Spleen (tissue), 11 donors: ENCODE measurements at regions not wholly inside any gene's neighbourhood (a gene's known extent, or its start where the extent isn't known, plus 50 kb on each side); places are given as distances from the start of the nearest gene placed in this dataset.
"Not testable (repeated sequence)": the region's sequence is repeated elsewhere in the genome, so short reads cannot be mapped to it uniquely, and the experiment has no call there.

ENCODE experiments used
- DNase-seq: peaks from one replicate; pipeline ENCODE4 v3.0.0-alpha.2; 2020
- H3K27ac ChIP-seq, 8 donors: fragments of 200-600 bp; sonication (generic) in 7 of 8; 1 replicate in 4 of 8; 2 replicates in 4 of 8; pipeline versions ENCODE4 v1.5.0 to v1.8.0; 2016 to 2021; ENCODE audit warnings: inconsistent platforms in 4 of 8, mild to moderate bottlenecking in 4 of 8, moderate library complexity in 1 of 8
- H3K27me3 ChIP-seq, 7 donors: fragments of 200-600 bp; sonication (generic) in 6 of 7; replicated peaks in 1 of 7; 1 replicate in 4 of 7; 2 replicates in 3 of 7; pipeline versions ENCODE4 v1.5.0 to v1.8.0; 2016 to 2021; ENCODE audit warnings: inconsistent platforms in 3 of 7, mild to moderate bottlenecking in 1 of 7
- H3K36me3 ChIP-seq, 6 donors: fragments of 200-600 bp; sonication (generic) in 5 of 6; 1 replicate in 4 of 6; 2 replicates in 2 of 6; pipeline versions ENCODE4 v1.5.0 to v1.8.0; 2016 to 2021; ENCODE audit warnings: inconsistent platforms in 2 of 6
- H3K4me1 ChIP-seq, 6 donors: fragments of 200-600 bp; sonication (generic) in 5 of 6; 1 replicate in 3 of 6; 2 replicates in 3 of 6; pipeline versions ENCODE4 v1.5.0 to v1.8.0; 2016 to 2021; ENCODE audit warnings: inconsistent platforms in 3 of 6
- H3K4me3 ChIP-seq, 8 donors: fragments of 200-600 bp; sonication (generic) in 7 of 8; 1 replicate in 4 of 8; 2 replicates in 4 of 8; pipeline versions ENCODE4 v1.5.0 to v1.8.0; 2016 to 2021; ENCODE audit warnings: inconsistent platforms in 4 of 8, mild to moderate bottlenecking in 4 of 8, moderate library complexity in 2 of 8
- H3K9me3 ChIP-seq, 8 donors: fragments of 200-600 bp; sonication (generic) in 7 of 8; 1 replicate in 4 of 8; 2 replicates in 4 of 8; pipeline versions ENCODE4 v1.5.0 to v1.8.0; 2016 to 2021; ENCODE audit warnings: inconsistent platforms in 4 of 8
- CTCF ChIP-seq, 11 experiments: fragments of 200-600 bp in 7 of 11; fragments of 450-650 bp in 4 of 11; sonication (generic) in 4 of 11; IDR thresholded peaks in 8 of 11; conservative IDR thresholded peaks in 3 of 11; 1 replicate in 7 of 11; 2 replicates in 4 of 11; pipeline versions ENCODE4 v1.4.0 to v1.8.0; 2016 to 2021; ENCODE audit warnings: antibody characterized with exemption in 11 of 11, inconsistent platforms in 4 of 11, mild to moderate bottlenecking in 1 of 11
- POLR2A ChIP-seq, 3 donors: fragments of 450-650 bp; IDR thresholded peaks; one replicate each; pipeline ENCODE4 v1.5.1; 2017; ENCODE audit warnings: antibody characterized with exemption in 3 of 3, mild to moderate bottlenecking in 1 of 3
- POLR2AphosphoS5 ChIP-seq, 3 donors: sonication (generic); formaldehyde crosslinking; IDR thresholded peaks; one replicate each; pipeline ENCODE4 v1.5.1; 2017; ENCODE audit warnings: antibody characterized with exemption in 3 of 3
- WGBS, 5 donors: extraction: QIAGEN DNeasy Blood & Tissue Kit in 3 of 5; methylation state at CpG; one replicate each; pipeline versions ENCODE4 v1.1.5 to v1.1.7; 2013 to 2018; 5-methylcytosine and 5-hydroxymethylcytosine counted together
- intact Hi-C: fragments of 100-400 bp; cut with DNase I; formaldehyde crosslinking; loops from one replicate; pipeline ENCODE4 v1.15.0; 2023; ENCODE audit warnings: low total_unique reads
- donor health status: healthy with polysubstance abuse.
- donor health status: DM: no; HTN: no; CAD: no; lungs with moderate emphysema.
- donor health status: DM: no; HTN: no; CAD: no.
- donor health status: Bipolar disorder and iron deficiency.
- donor health status: healthy.
- donor health status: DM: no; HTN: no; CAD: no.
- donor health status: DM: yes; HTN: yes; CAD: no.

DNA sequence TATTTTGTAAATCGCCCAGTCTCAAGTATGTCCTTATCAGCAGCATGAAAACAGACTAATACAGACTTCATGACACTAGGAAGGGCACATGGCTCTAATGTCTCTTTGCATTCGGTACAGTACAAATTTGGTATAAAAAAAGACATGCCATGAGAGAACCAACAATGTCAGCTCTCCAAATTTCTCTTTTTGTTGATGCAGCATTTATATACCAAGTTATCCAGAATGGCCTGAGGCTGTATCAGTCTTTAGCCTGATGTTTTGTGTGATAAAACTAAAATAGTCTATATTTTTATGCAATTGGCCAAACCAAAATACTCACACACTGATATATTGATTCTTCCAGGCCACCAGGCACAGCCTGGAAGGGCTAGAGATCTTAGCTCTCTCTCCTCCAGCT is 124.3 kb upstream of the SAMSN1 start:
- H3K4me1 ChIP-seq, result peaks cover 0 to 11% (median 4%) of the 10 kb centered on the region in 6 donors
- no peak overlapping the region for H3K4me3 ChIP-seq
- intact Hi-C loops, result no loop called here
- H3K27me3 ChIP-seq, result no peaks in the 10 kb centered on the region
- 83 to 100% (median 94%) methylated on average over 2 of the region's 2 CpGs for WGBS, 5 donors
- H3K27ac ChIP-seq, result no peak overlapping the region
- H3K9me3 ChIP-seq, result peaks cover 0 to 3% (median 0%) of the 10 kb centered on the region in 8 donors
- DNase-seq, result no peak
- no peak for TF ChIP-seq POLR2A (IDR thresholded peaks at IDR 0.05)
- TF ChIP-seq CTCF (IDR thresholded peaks at IDR 0.05 in 8 of 11, conservative IDR thresholded peaks at IDR 0.05 in 3 of 11), result no peak
- no peak for TF ChIP-seq POLR2AphosphoS5 (IDR thresholded peaks at IDR 0.05)
- H3K36me3 ChIP-seq, result no peaks in the 10 kb centered on the region

DNA sequence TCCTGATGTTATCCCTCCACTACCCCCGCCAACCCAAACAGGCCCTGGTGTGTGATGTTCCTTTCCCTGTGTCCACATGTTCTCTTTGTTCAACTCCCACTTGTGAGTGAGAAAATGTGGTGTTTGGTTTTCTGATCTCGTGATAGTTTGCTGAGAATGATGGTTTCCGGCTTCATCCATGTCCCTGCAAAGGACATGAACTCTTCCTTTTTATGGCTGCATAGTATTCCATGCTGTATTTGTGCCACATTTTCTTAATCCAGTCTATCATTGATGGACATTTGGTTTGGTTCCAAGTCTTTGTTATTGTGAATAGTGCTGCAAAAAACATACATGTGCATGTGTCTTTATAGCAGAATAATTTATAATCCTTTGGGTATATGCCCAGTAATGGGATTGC is 123.0 kb upstream of the SAMSN1 start:
- DNase-seq, H3K27ac ChIP-seq, H3K4me1 ChIP-seq, H3K4me3 ChIP-seq, H3K9me3 ChIP-seq, H3K27me3 ChIP-seq, H3K36me3 ChIP-seq, intact Hi-C loops: not testable (repeated sequence)
- WGBS, 5 donors, result 90 to 98% (median 95%) methylated on average over 3 of the region's 3 CpGs

DNA sequence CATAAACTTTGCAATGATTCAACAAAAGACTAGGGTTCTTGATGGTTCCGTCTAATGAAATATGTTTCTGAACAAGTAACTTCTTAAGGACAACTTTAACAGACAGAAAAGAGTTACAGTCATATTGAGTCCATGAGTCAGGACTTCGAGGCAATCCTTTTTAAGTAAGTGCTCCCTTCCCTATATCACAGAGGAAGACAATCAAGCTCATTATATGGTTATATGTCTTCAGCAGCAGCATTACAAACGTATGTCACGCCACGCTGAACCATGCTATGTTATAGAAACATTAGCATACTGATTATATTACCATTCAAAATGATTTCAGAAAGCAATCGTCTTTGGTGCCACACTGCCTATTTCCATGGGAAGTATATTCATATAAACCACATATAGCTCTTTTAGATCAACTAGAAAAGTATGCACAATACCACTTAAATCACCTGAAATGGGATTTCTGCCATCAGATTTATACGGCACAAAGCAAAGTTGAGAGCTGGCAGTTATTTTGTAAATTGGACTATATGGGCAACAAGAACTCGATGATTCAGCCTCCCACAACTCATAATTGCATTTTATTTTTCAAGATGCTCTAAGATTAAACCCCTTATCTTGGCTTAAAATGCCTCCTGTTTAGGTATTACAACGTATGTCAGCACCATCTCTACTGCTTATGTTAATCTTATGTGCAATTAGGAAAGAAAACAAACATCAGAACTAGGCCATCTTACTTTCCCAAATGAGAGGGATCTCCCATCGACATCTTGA is 111.3 kb upstream of the SAMSN1 start:
- no peak for DNase-seq
- Histone ChIP-seq H3K4me3 (no peak overlapping the region), H3K4me1 (no peaks in the 10 kb centered on the region), H3K27ac (no peak overlapping the region), H3K9me3 (no peaks in the 10 kb centered on the region), H3K36me3 (no peaks in the 10 kb centered on the region), H3K27me3 (no peaks in the 10 kb centered on the region)
- WGBS, 5 donors, result 84 to 95% (median 90%) methylated on average over 10 of the region's 10 CpGs
- intact Hi-C loops, result no loop called here
- TF ChIP-seq CTCF (IDR thresholded peaks at IDR 0.05 in 8 of 11, conservative IDR thresholded peaks at IDR 0.05 in 3 of 11) (no peak), POLR2AphosphoS5 (IDR thresholded peaks at IDR 0.05) (no peak), POLR2A (IDR thresholded peaks at IDR 0.05) (no peak)

DNA sequence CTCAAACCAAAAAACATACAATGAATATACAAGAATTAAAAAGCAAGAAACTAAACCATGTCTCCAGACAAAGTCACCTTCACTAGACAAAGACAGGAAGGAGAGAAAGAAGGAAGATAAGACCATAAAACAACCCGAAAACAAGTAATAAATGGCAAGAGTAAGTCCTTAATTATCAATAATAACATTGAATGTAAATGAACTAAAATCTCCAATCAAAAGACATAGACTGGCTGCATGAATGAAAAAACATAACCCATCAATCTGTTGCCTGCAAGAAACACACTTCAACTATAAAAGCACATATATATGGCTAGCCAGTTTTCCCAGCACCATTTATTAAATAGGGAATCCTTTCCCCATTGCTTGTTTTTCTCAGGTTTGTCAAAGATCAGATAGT is 100.8 kb upstream of the SAMSN1 start:
- no peak for TF ChIP-seq POLR2A (IDR thresholded peaks at IDR 0.05)
- TF ChIP-seq POLR2AphosphoS5 (IDR thresholded peaks at IDR 0.05), result no peak
- TF ChIP-seq CTCF (IDR thresholded peaks at IDR 0.05 in 8 of 11, conservative IDR thresholded peaks at IDR 0.05 in 3 of 11), result no peak
- Histone ChIP-seq H3K27ac (no peak overlapping the region), H3K9me3 (peaks cover 0 to 31% (median 24%) of the 10 kb centered on the region in 8 donors), H3K36me3 (no peaks in the 10 kb centered on the region), H3K27me3 (no peaks in the 10 kb centered on the region), H3K4me1 (no peaks in the 10 kb centered on the region), H3K4me3 (no peak overlapping the region)
- intact Hi-C loops, result no loop called here
- WGBS, 5 donors, result 82 to 91% (median 84%) methylated on average over 1 of the region's 1 CpG
- no peak for DNase-seq
